ENCODE measurements at regions not wholly inside any gene's neighbourhood (a gene's known extent, or its start where the extent isn't known, plus 50 kb on each side); places are given as distances from the start of the nearest gene placed in this dataset.
"Not testable (repeated sequence)": the region's sequence is repeated elsewhere in the genome, so short reads cannot be mapped to it uniquely, and the experiment has no call there.

- H3K4me3 ChIP-seq (ENCODE audit: low read depth, low read length), result no peak overlapping the region
- TF ChIP-seq CTCF (IDR thresholded peaks at IDR 0.05; ENCODE audit: insufficient read depth, low read depth, low read length), result no peak
- no peak for DNase-seq (ENCODE audit: low read depth)
Observed at GRCh38 chr2:128608921-128609880, 290.5 kb upstream of the HS6ST1 start.

- no peak for DNase-seq (ENCODE audit: low read depth)
- TF ChIP-seq CTCF (IDR thresholded peaks at IDR 0.05; ENCODE audit: insufficient read depth, low read depth, low read length), result no peak
- no peak overlapping the region for H3K4me3 ChIP-seq (ENCODE audit: low read depth, low read length)
Observed at GRCh38 chr2:128610496-128610895, 291.8 kb upstream of the HS6ST1 start.

GRCh38 chr2:128611421-128612320 is 293.0 kb upstream of the HS6ST1 start:
- TF ChIP-seq CTCF (IDR thresholded peaks at IDR 0.05; ENCODE audit: insufficient read depth, low read depth, low read length), result no peak
- DNase-seq (ENCODE audit: low read depth), result no peak
- H3K4me3 ChIP-seq (ENCODE audit: low read depth, low read length), result no peak overlapping the region

- no peak overlapping the region for H3K4me3 ChIP-seq (ENCODE audit: low read depth, low read length)
- no peak for DNase-seq (ENCODE audit: low read depth)
- no peak for TF ChIP-seq CTCF (IDR thresholded peaks at IDR 0.05; ENCODE audit: insufficient read depth, low read depth, low read length)
Observed at GRCh38 chr2:128612628-128613027, 294.0 kb upstream of the HS6ST1 start.

- DNase-seq (ENCODE audit: low read depth), result no peak
- TF ChIP-seq CTCF (IDR thresholded peaks at IDR 0.05; ENCODE audit: insufficient read depth, low read depth, low read length), result no peak
- no peak overlapping the region for H3K4me3 ChIP-seq (ENCODE audit: low read depth, low read length)
Observed at GRCh38 chr2:128613351-128613750, 294.7 kb upstream of the HS6ST1 start.

- no peak for DNase-seq (ENCODE audit: low read depth)
Observed at GRCh38 chr2:128613876-128614275, 295.2 kb upstream of the HS6ST1 start.

GRCh38 chr2:128614907-128615306 is 296.2 kb upstream of the HS6ST1 start:
- not testable (repeated sequence) for H3K4me3 ChIP-seq (ENCODE audit: low read depth, low read length); DNase-seq (ENCODE audit: low read depth)

More at GRCh38 chr2:128613876-128614275, 295.2 kb upstream of the HS6ST1 start:
- H3K4me3 ChIP-seq (ENCODE audit: low read depth, low read length), result no peak overlapping the region
- no peak for TF ChIP-seq CTCF (IDR thresholded peaks at IDR 0.05; ENCODE audit: insufficient read depth, low read depth, low read length)

All from fibroblast of villous mesenchyme (primary cell).